H1 (cell line): ENCODE measurements at regions not wholly inside any gene's neighbourhood (a gene's known extent, or its start where the extent isn't known, plus 50 kb on each side); places are given as distances from the start of the nearest gene placed in this dataset.

ENCODE experiments used
- CTCF ChIA-PET: fragments of 300-600 bp; sonication (Branson Sonifier 250); formaldehyde crosslinking; loops from one replicate; lab custom pipeline; 2021; ENCODE audit not compliant: partially characterized antibody; lab: Charles Lee
- POLR2A ChIA-PET: fragments of 300-600 bp; sonication (Branson Sonifier 250); formaldehyde crosslinking; loops from one replicate; lab custom pipeline; 2021; ENCODE audit warnings: inconsistent platforms; ENCODE audit not compliant: partially characterized antibody; lab: Charles Lee
- DNase-seq, 2 experiments: peaks; one replicate each; pipeline versions ENCODE4 v3.0.0 to v3.0.0-alpha.2; 2010 to 2022; ENCODE audit warnings: low spot score in 2 of 2, low read depth in 1 of 2, mixed read lengths in 1 of 2
- FAIRE-seq: peaks from 2 replicates; lab custom pipeline; 2011; peaks lifted over from hg19 to GRCh38; lab: Jason Lieb, UNC
- H2AFZ ChIP-seq: 2 replicates; pipeline ENCODE4 v1.8.1; 2012; ENCODE audit warnings: low read length, inconsistent platforms
- H2AK5ac ChIP-seq: 2 replicates; pipeline ENCODE4 v1.6.1; 2013; ENCODE audit warnings: low read depth, low read length
- H2BK120ac ChIP-seq: replicated peaks from 2 replicates; pipeline ENCODE3; 2013; ENCODE audit warnings: low read depth, low read length, inconsistent platforms
- H2BK12ac ChIP-seq: 2 replicates; pipeline ENCODE4 v1.6.1; 2013; ENCODE audit warnings: low read depth, low read length
- H2BK15ac ChIP-seq: 2 replicates; pipeline ENCODE4 v1.6.1; 2013; ENCODE audit warnings: low read length
- H2BK20ac ChIP-seq: 2 replicates; pipeline ENCODE4 v1.6.1; 2013; ENCODE audit warnings: low read length
- H2BK5ac ChIP-seq: 2 replicates; pipeline ENCODE4 v1.6.1; 2013; ENCODE audit warnings: low read depth, low read length
- H3K14ac ChIP-seq: 2 replicates; pipeline ENCODE4 v1.6.1; 2013; ENCODE audit warnings: inconsistent platforms; ENCODE audit not compliant: insufficient read length
- H3K18ac ChIP-seq: 2 replicates; pipeline ENCODE4 v1.6.1; 2013; ENCODE audit warnings: low read length; ENCODE audit errors: extremely low read depth
- H3K23ac ChIP-seq: 2 replicates; pipeline ENCODE4 v1.6.1; 2013; ENCODE audit warnings: inconsistent platforms; ENCODE audit not compliant: insufficient read length
- H3K23me2 ChIP-seq: 2 replicates; pipeline ENCODE4 v1.6.1; 2013; ENCODE audit warnings: low read depth, low read length
- H3K27ac ChIP-seq: 2 replicates; pipeline ENCODE4 v1.6.1; 2011; ENCODE audit warnings: low read depth, low read length, inconsistent platforms
- H3K27me3 ChIP-seq, 4 experiments: replicated peaks in 1 of 4; 1 replicate in 1 of 4; 2 replicates in 3 of 4; pipeline versions ENCODE4 v1.6.1 to v1.8.1; 2011 to 2013; ENCODE audit warnings: low read length in 3 of 4, mild to moderate bottlenecking in 3 of 4, inconsistent platforms in 2 of 4, mixed read lengths in 2 of 4, moderate library complexity in 1 of 4; ENCODE audit not compliant: control insufficient read depth in 3 of 4, insufficient read depth in 3 of 4; ENCODE audit errors: extremely low read depth in 1 of 4
- H3K36me3 ChIP-seq, 4 experiments: 2 replicates each; pipeline versions ENCODE4 v1.6.1 to v1.8.1; 2011 to 2013; ENCODE audit warnings: mild to moderate bottlenecking in 4 of 4, low read length in 3 of 4, moderate library complexity in 2 of 4, control low read depth in 1 of 4, inconsistent platforms in 1 of 4; ENCODE audit not compliant: insufficient read depth in 4 of 4, control insufficient read depth in 2 of 4
- H3K4ac ChIP-seq: replicated peaks from 2 replicates; pipeline ENCODE3; 2013; ENCODE audit warnings: low read length, low read depth, mixed read lengths, inconsistent platforms; ENCODE audit not compliant: insufficient read length
- H3K4me1 ChIP-seq, 4 experiments: replicated peaks in 1 of 4; 1 replicate in 1 of 4; 2 replicates in 3 of 4; pipeline versions ENCODE4 v1.6.1 to v1.8.1; 2011 to 2013; ENCODE audit warnings: low read length in 3 of 4, inconsistent platforms in 2 of 4, mixed read lengths in 1 of 4; ENCODE audit not compliant: insufficient read depth in 4 of 4, control insufficient read depth in 3 of 4
- H3K4me2 ChIP-seq, 2 experiments: 2 replicates each; pipeline versions ENCODE4 v1.6.1 to v1.8.1; 2011 to 2013; ENCODE audit warnings: low read depth in 2 of 2, low read length in 2 of 2, control low read depth in 1 of 2, inconsistent platforms in 1 of 2, mild to moderate bottlenecking in 1 of 2; ENCODE audit not compliant: insufficient read depth in 1 of 2
- H3K4me3 ChIP-seq, 4 experiments: fragments of 200-600, 300-600 bp in 1 of 4; sonication (generic), shearing (Covaris generic), sonication (Bioruptor Twin) in 1 of 4; 2 replicates each; pipeline versions ENCODE4 v1.5.1 to v1.8.1; 2011 to 2016; ENCODE audit warnings: low read length in 4 of 4, low read depth in 3 of 4, control low read depth in 2 of 4, inconsistent platforms in 2 of 4, mild to moderate bottlenecking in 2 of 4, mixed read lengths in 1 of 4, moderate library complexity in 1 of 4; ENCODE audit not compliant: insufficient read depth in 2 of 4; ENCODE audit errors: extremely low read depth in 1 of 4
- H3K56ac ChIP-seq: replicated peaks from 2 replicates; pipeline ENCODE3; 2013; ENCODE audit warnings: low read depth, mild to moderate bottlenecking, mixed read lengths, low read length, inconsistent platforms; ENCODE audit not compliant: insufficient read length
- H3K79me1 ChIP-seq: 2 replicates; pipeline ENCODE4 v1.6.1; 2013; ENCODE audit warnings: low read depth, low read length, control low read depth
- H3K79me2 ChIP-seq, 2 experiments: 2 replicates each; pipeline versions ENCODE4 v1.6.1 to v1.8.1; 2012 to 2013; ENCODE audit warnings: low read length in 2 of 2, mild to moderate bottlenecking in 2 of 2, inconsistent platforms in 1 of 2; ENCODE audit not compliant: insufficient read depth in 2 of 2, control insufficient read depth in 1 of 2
- H3K9ac ChIP-seq, 4 experiments: replicated peaks in 1 of 4; 1 replicate in 1 of 4; 2 replicates in 3 of 4; pipeline versions ENCODE4 v1.6.1 to v1.8.1; 2011 to 2013; ENCODE audit warnings: low read depth in 3 of 4, low read length in 3 of 4, control low read depth in 2 of 4, mild to moderate bottlenecking in 2 of 4, moderate library complexity in 2 of 4, inconsistent platforms in 1 of 4; ENCODE audit errors: extremely low read depth in 1 of 4
- H3K9me3 ChIP-seq, 2 experiments: 2 replicates each; pipeline versions ENCODE4 v1.6.1 to v1.8.1; 2012 to 2013; ENCODE audit warnings: mild to moderate bottlenecking in 2 of 2, moderate library complexity in 2 of 2, control low read depth in 1 of 2, inconsistent platforms in 1 of 2, low read depth in 1 of 2, low read length in 1 of 2, mixed read lengths in 1 of 2; ENCODE audit not compliant: insufficient read depth in 2 of 2
- H4K20me1 ChIP-seq, 2 experiments: replicated peaks in 1 of 2; 2 replicates each; pipeline versions ENCODE3 to v1.8.1; 2011 to 2013; ENCODE audit warnings: inconsistent platforms in 2 of 2, low read length in 2 of 2, mild to moderate bottlenecking in 1 of 2; ENCODE audit not compliant: insufficient read depth in 2 of 2, control insufficient read depth in 1 of 2
- H4K5ac ChIP-seq: 2 replicates; pipeline ENCODE4 v1.6.1; 2013; ENCODE audit warnings: low read length, low read depth, mixed read lengths, inconsistent platforms; ENCODE audit not compliant: insufficient read length
- H4K8ac ChIP-seq: 2 replicates; pipeline ENCODE4 v1.8.0; 2013; ENCODE audit warnings: mild to moderate bottlenecking, moderate library complexity, low read length, inconsistent platforms; ENCODE audit not compliant: insufficient read depth; ENCODE audit errors: extremely low read depth
- H4K91ac ChIP-seq: replicated peaks from 2 replicates; pipeline ENCODE3; 2013; ENCODE audit warnings: low read length, mixed read lengths, inconsistent platforms; ENCODE audit not compliant: insufficient read length
- ASH2L ChIP-seq: fragments of 200-600, 300-600 bp; sonication (generic); IDR thresholded peaks from one replicate; pipeline ENCODE4 v1.7.1; 2017; ENCODE audit warnings: low read length
- BRCA1 ChIP-seq: IDR thresholded peaks from 2 replicates; pipeline ENCODE4 v1.6.1; 2012; ENCODE audit warnings: low read depth, low read length, improper control_type of control experiment
- CHD2 ChIP-seq: IDR thresholded peaks from 2 replicates; pipeline ENCODE4 v1.6.1; 2012; ENCODE audit warnings: low read length, improper control_type of control experiment
- CREB1 ChIP-seq: IDR thresholded peaks from 2 replicates; pipeline ENCODE4 v1.6.1; 2012; ENCODE audit warnings: inconsistent platforms
- CTBP2 ChIP-seq: IDR thresholded peaks from 2 replicates; pipeline ENCODE4 v1.7.0; 2011; ENCODE audit warnings: borderline replicate concordance, mild to moderate bottlenecking, moderate library complexity, mixed read lengths, low read length; ENCODE audit not compliant: insufficient read depth, insufficient read length
- EZH2 ChIP-seq: fragments of 200-600 bp; sonication (generic); IDR thresholded peaks from 2 replicates; pipeline ENCODE4 v1.7.1; 2012; ENCODE audit warnings: low read depth, mild to moderate bottlenecking, moderate library complexity, low read length, inconsistent platforms; ENCODE audit not compliant: severe bottlenecking
- GABPA ChIP-seq: IDR thresholded peaks from 2 replicates; pipeline ENCODE4 v1.6.1; 2011; ENCODE audit warnings: mild to moderate bottlenecking, low read length, moderate library complexity, borderline replicate concordance; ENCODE audit not compliant: insufficient read depth
- PHF8 ChIP-seq: fragments of 200-600 bp; sonication (generic); conservative IDR thresholded peaks from 2 replicates; pipeline ENCODE4 v1.7.1; 2012; ENCODE audit warnings: low read depth, mild to moderate bottlenecking, inconsistent platforms, low read length, moderate library complexity
- SAP30 ChIP-seq: fragments of 300-600 bp; sonication (generic); IDR thresholded peaks from 2 replicates; pipeline ENCODE4 v1.7.1; 2012; ENCODE audit warnings: low read length, moderate library complexity, mild to moderate bottlenecking, inconsistent platforms; ENCODE audit not compliant: insufficient read depth, insufficient replicate concordance
- SIN3A ChIP-seq, 2 experiments: IDR thresholded peaks in 1 of 2; conservative IDR thresholded peaks in 1 of 2; 2 replicates each; pipeline ENCODE4 v1.6.1; 2011 to 2012; ENCODE audit warnings: low read length in 2 of 2, improper control_type of control experiment in 1 of 2, low read depth in 1 of 2, mild to moderate bottlenecking in 1 of 2
- SP2 ChIP-seq: IDR thresholded peaks from 2 replicates; pipeline ENCODE4 v1.6.1; 2012; ENCODE audit warnings: mild to moderate bottlenecking, low read length, inconsistent platforms
- TAF7 ChIP-seq: optimal IDR thresholded peaks from 2 replicates; pipeline ENCODE3; 2011; ENCODE audit warnings: low read depth, mild to moderate bottlenecking, inconsistent platforms, low read length, moderate library complexity, borderline replicate concordance
- WGBS, 2 experiments: shearing (Covaris generic) in 1 of 2; methylation state at CpG; one replicate each; pipeline versions ENCODE4 v1.1.6 to v1.1.7; 2013 to 2015; ENCODE audit warnings: low lambda C conversion rate in 2 of 2, mixed read lengths in 2 of 2, inconsistent platforms in 1 of 2, low coverage in 1 of 2, missing lambda C conversion rate in 1 of 2; ENCODE audit not compliant: insufficient replicate concordance in 2 of 2, insufficient coverage in 1 of 2, insufficient read length in 1 of 2; ENCODE audit errors: extremely low coverage in 1 of 2, missing lambda C conversion rate in 1 of 2; 5-methylcytosine and 5-hydroxymethylcytosine counted together
- TF ChIP-seq, protein P1 (sequence below): IDR thresholded peaks from 2 replicates; pipeline ENCODE4 v1.6.1; 2012; ENCODE audit warnings: low read length, inconsistent platforms

- Histone ChIP-seq H4K8ac (no peak overlapping the region), H2BK15ac (no peak overlapping the region), H3K36me3 (no peaks in the 10 kb centered on the region), H3K9me3 (peaks cover 0 to 4% of the 10 kb centered on the region in 2 experiments; a peak in 1 of 4 replicates), H4K20me1 (no peaks in the 10 kb centered on the region), H3K23ac (no peak overlapping the region), H3K27me3 (no peaks in the 10 kb centered on the region), H2BK5ac (no peak overlapping the region), H3K4me3 (no peak overlapping the region), H4K91ac (no peak overlapping the region), H2BK12ac (no peak overlapping the region), H2AK5ac (no peak overlapping the region), H3K14ac (no peak overlapping the region), H3K23me2 (no peaks in the 10 kb centered on the region), H3K56ac (no peak overlapping the region), H2BK120ac (no peak overlapping the region), H3K4ac (no peak overlapping the region), H3K4me1 (no peaks in the 10 kb centered on the region), H3K27ac (no peak overlapping the region), H2AFZ (no peak overlapping the region), H3K79me2 (no peaks in the 10 kb centered on the region), H3K4me2 (no peak overlapping the region), H3K79me1 (no peaks in the 10 kb centered on the region), H3K18ac (no peak overlapping the region), H3K9ac (no peak overlapping the region), H4K5ac (no peak overlapping the region), H2BK20ac (no peak overlapping the region)
- FAIRE-seq, result no peak
- POLR2A ChIA-PET, result no interaction called here
- CTCF ChIA-PET, result no interaction called here
- 79% methylated on average over 1 of the region's 1 CpG; no CpG with 5 or more reads in 1 of the 2 experiments for whole genome bisulfite sequencing, 2 experiments
- DNase-seq, result no peak
- TF ChIP-seq GABPA (no peak), CREB1 (no peak), CTBP2 (no peak), EZH2 (no peak), SAP30 (no peak), CHD2 (no peak), ASH2L (no peak), SP2 (no peak), PHF8 (no peak), SIN3A (conservative IDR thresholded peaks at IDR 0.05 in 1 of 2, IDR thresholded peaks at IDR 0.05 in 1 of 2; ENCODE audit: low read depth in 1 of 2, low read length in 2 of 2) (no peak), BRCA1 (no peak), TAF7 (no peak)
- TF ChIP-seq, protein P1, sequence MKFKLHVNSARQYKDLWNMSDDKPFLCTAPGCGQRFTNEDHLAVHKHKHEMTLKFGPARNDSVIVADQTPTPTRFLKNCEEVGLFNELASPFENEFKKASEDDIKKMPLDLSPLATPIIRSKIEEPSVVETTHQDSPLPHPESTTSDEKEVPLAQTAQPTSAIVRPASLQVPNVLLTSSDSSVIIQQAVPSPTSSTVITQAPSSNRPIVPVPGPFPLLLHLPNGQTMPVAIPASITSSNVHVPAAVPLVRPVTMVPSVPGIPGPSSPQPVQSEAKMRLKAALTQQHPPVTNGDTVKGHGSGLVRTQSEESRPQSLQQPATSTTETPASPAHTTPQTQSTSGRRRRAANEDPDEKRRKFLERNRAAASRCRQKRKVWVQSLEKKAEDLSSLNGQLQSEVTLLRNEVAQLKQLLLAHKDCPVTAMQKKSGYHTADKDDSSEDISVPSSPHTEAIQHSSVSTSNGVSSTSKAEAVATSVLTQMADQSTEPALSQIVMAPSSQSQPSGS, result no peak
Measured at GRCh38 chr12:42968426-42968825, 378.9 kb upstream of the PRICKLE1 start.
